ENCODE measurements at regions not wholly inside any gene's neighbourhood (a gene's known extent, or its start where the extent isn't known, plus 50 kb on each side); places are given as distances from the start of the nearest gene placed in this dataset.
A peak's percentile ranks its signal among the peaks of the same experiment; 100 is the strongest.

- TF ChIP-seq POLR2A (IDR thresholded peaks at IDR 0.05) (no peak), CTCF (IDR thresholded peaks at IDR 0.05) (no peak), POLR2AphosphoS5 (IDR thresholded peaks at IDR 0.05) (no peak), EP300 (IDR thresholded peaks at IDR 0.05) (no peak)
- Histone ChIP-seq H3K36me3 (no peaks in the 10 kb centered on the region), H3K9me3 (no peaks in the 10 kb centered on the region), H3K27me3 (no peaks in the 10 kb centered on the region), H3K4me3 (no peak overlapping the region), H3K27ac (no peak overlapping the region), H3K4me1 (peaks cover 0 to 12% (median 3%) of the 10 kb centered on the region in 4 donors)
- DNase-seq = no peak
- 78 to 87% (median 82%) methylated on average over 10 of the region's 10 CpGs for WGBS, 5 donors
- intact Hi-C loops (cut with DNase I; ENCODE audit: low total_unique reads) = no loop called here
Observed at GRCh38 chr15:62343397-62343796, 178.3 kb upstream of the C2CD4B start.

GRCh38 chr15:62344806-62345539 lies 179.9 kb upstream of the C2CD4B start:
- intact Hi-C loops (cut with DNase I; ENCODE audit: low total_unique reads) = no loop called here
- Histone ChIP-seq H3K36me3 (no peaks in the 10 kb centered on the region), H3K4me3 (peak overlapping the region in 2 of 4 donors; percentile 25 to 28), H3K27me3 (no peaks in the 10 kb centered on the region), H3K9me3 (no peaks in the 10 kb centered on the region), H3K4me1 (peaks cover 0 to 11% (median 0%) of the 10 kb centered on the region in 4 donors), H3K27ac (peak overlapping the region in 2 of 5 donors; percentile 16 to 58)
- peak; percentile 75 to 93 for DNase-seq
- TF ChIP-seq POLR2A (IDR thresholded peaks at IDR 0.05) (no peak), POLR2AphosphoS5 (IDR thresholded peaks at IDR 0.05) (peak in 1 of 3 donors; percentile 25), CTCF (IDR thresholded peaks at IDR 0.05) (peak in 5 of 7 experiments; percentile 22 to 82 (median 63)), EP300 (IDR thresholded peaks at IDR 0.05) (no peak)
- WGBS, 5 donors = 20 to 53% (median 27%) methylated on average over 14 to 21 of the region's 21 CpGs

- Histone ChIP-seq H3K36me3 (no peaks in the 10 kb centered on the region), H3K27me3 (no peaks in the 10 kb centered on the region), H3K27ac (no peak overlapping the region), H3K9me3 (no peaks in the 10 kb centered on the region), H3K4me3 (no peak overlapping the region), H3K4me1 (peaks cover 0 to 11% (median 0%) of the 10 kb centered on the region in 4 donors)
- TF ChIP-seq POLR2AphosphoS5 (IDR thresholded peaks at IDR 0.05) (no peak), CTCF (IDR thresholded peaks at IDR 0.05) (no peak), EP300 (IDR thresholded peaks at IDR 0.05) (no peak), POLR2A (IDR thresholded peaks at IDR 0.05) (no peak)
- no peak for DNase-seq
- 71 to 91% (median 84%) methylated on average over 1 of the region's 1 CpG for WGBS, 5 donors
- intact Hi-C loops (cut with DNase I; ENCODE audit: low total_unique reads) = no loop called here
Observed at GRCh38 chr15:62346168-62346567, 181.1 kb upstream of the C2CD4B start.

- H3K4me1 ChIP-seq = peaks cover 0 to 11% (median 0%) of the 10 kb centered on the region in 4 donors
- no peak overlapping the region for H3K4me3 ChIP-seq
- H3K27me3 ChIP-seq = no peaks in the 10 kb centered on the region
- TF ChIP-seq POLR2A (IDR thresholded peaks at IDR 0.05) (no peak), EP300 (IDR thresholded peaks at IDR 0.05) (no peak), POLR2AphosphoS5 (IDR thresholded peaks at IDR 0.05) (no peak), CTCF (IDR thresholded peaks at IDR 0.05) (no peak)
- peak overlapping the region; percentile 53 to 83 (median 75) for H3K27ac ChIP-seq
- no peaks in the 10 kb centered on the region for H3K36me3 ChIP-seq
- H3K9me3 ChIP-seq = no peaks in the 10 kb centered on the region
- intact Hi-C loops (cut with DNase I; ENCODE audit: low total_unique reads) = no loop called here
- WGBS, 5 donors = 32 to 68% (median 58%) methylated on average over 3 of the region's 3 CpGs
- DNase-seq = peak in 1 of 2 donors; percentile 66
Observed at GRCh38 chr15:62348118-62348517, 183.0 kb upstream of the C2CD4B start.
